ENCODE measurements at regions not wholly inside any gene's neighbourhood (a gene's known extent, or its start where the extent isn't known, plus 50 kb on each side); places are given as distances from the start of the nearest gene placed in this dataset.

DNA sequence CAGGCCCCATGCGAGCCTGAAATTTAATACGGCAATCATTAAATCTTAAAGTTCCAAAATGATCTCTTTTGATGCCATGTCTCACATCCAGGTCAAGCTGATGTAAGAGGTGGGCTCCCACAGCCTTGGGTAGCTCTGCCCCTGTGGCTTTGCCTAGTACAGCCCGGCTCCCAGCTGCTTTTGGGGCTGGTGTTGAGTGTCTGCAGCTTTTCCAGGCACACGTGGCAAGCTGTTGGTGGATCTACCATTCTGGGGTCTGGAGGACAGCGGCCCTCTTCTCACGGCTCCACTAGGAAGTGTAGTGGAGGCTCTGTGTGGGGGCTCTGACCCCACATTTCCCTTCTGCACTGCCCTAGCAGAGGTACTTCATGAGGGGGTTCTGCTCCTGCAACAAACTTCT lies 588.9 kb downstream of the CENPC start:
- TF ChIP-seq, protein P1, sequence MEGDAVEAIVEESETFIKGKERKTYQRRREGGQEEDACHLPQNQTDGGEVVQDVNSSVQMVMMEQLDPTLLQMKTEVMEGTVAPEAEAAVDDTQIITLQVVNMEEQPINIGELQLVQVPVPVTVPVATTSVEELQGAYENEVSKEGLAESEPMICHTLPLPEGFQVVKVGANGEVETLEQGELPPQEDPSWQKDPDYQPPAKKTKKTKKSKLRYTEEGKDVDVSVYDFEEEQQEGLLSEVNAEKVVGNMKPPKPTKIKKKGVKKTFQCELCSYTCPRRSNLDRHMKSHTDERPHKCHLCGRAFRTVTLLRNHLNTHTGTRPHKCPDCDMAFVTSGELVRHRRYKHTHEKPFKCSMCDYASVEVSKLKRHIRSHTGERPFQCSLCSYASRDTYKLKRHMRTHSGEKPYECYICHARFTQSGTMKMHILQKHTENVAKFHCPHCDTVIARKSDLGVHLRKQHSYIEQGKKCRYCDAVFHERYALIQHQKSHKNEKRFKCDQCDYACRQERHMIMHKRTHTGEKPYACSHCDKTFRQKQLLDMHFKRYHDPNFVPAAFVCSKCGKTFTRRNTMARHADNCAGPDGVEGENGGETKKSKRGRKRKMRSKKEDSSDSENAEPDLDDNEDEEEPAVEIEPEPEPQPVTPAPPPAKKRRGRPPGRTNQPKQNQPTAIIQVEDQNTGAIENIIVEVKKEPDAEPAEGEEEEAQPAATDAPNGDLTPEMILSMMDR (IDR thresholded peaks at IDR 0.05; ENCODE audit: insufficient read depth, low read length, poor library complexity, severe bottlenecking) = no peak
- no peak for TF ChIP-seq EZH2phosphoT487 (conservative IDR thresholded peaks at IDR 0.05; ENCODE audit: low read length)

Measured in SU-DHL-6 (cell line).